ENCODE measurements at regions not wholly inside any gene's neighbourhood (a gene's known extent, or its start where the extent isn't known, plus 50 kb on each side); places are given as distances from the start of the nearest gene placed in this dataset.

GRCh38 chr2:234724850-234725249 lies 227.0 kb upstream of the SH3BP4 start:
- H3K9me2 ChIP-seq (replicated peaks; ENCODE audit: low read length), result no peaks in the 10 kb centered on the region
- no peak overlapping the region for H3K4me3 ChIP-seq (ENCODE audit: low read length)
- BruUV-seq (replicated peaks), result no TSS peak
- no peak for TF ChIP-seq EZH2 (IDR thresholded peaks at IDR 0.05; ENCODE audit: low read length, unreplicated experiment)
- no peak for TF ChIP-seq CTCF (conservative IDR thresholded peaks at IDR 0.05; ENCODE audit: low read depth, low read length)
- TF ChIP-seq EZH2phosphoT487 (IDR thresholded peaks at IDR 0.05; ENCODE audit: borderline replicate concordance, low read length), result no peak
- no peaks in the 10 kb centered on the region for H3F3A ChIP-seq (ENCODE audit: low read length, unreplicated experiment)
- H3K27me3 ChIP-seq (ENCODE audit: low read length), result no peaks in the 10 kb centered on the region
- DNase-seq (no peak), ATAC-seq (no peak)
- H3K27ac ChIP-seq (ENCODE audit: low read length), result no peak overlapping the region
- no peaks in the 10 kb centered on the region for H4K20me1 ChIP-seq (ENCODE audit: low read length)
- H3K36me3 ChIP-seq (ENCODE audit: low read depth, low read length), result no peaks in the 10 kb centered on the region
- H3K4me1 ChIP-seq (ENCODE audit: insufficient read depth, low read length), result peaks cover 11% of the 10 kb centered on the region; the same call in 1 of the 2 replicates
- intact Hi-C loops (cut with micrococcal nuclease), result no loop called here
- no peak overlapping the region for H2AFZ ChIP-seq (ENCODE audit: low read length)
- no peaks in the 10 kb centered on the region for H3K9me3 ChIP-seq (ENCODE audit: low read length)
- H3K4me2 ChIP-seq (ENCODE audit: low read length), result no peak overlapping the region
- no peaks in the 10 kb centered on the region for H3K79me2 ChIP-seq (ENCODE audit: low read length)
- POLR2A ChIA-PET (ENCODE audit: unreplicated experiment), result no interaction called here
- CTCF ChIA-PET, result no interaction called here
- H3K9ac ChIP-seq (ENCODE audit: low read length), result no peak overlapping the region

- no peaks in the 10 kb centered on the region for H4K20me1 ChIP-seq (ENCODE audit: low read length)
- H3K9me3 ChIP-seq (ENCODE audit: low read length), result no peaks in the 10 kb centered on the region
- no peaks in the 10 kb centered on the region for H3K79me2 ChIP-seq (ENCODE audit: low read length)
- H3K9ac ChIP-seq (ENCODE audit: low read length), result no peak overlapping the region
- ChIA-PET CTCF (no interaction called here), POLR2A (ENCODE audit: unreplicated experiment) (no interaction called here)
- no TSS peak for BruUV-seq (replicated peaks)
- no peaks in the 10 kb centered on the region for H3F3A ChIP-seq (ENCODE audit: low read length, unreplicated experiment)
- ATAC-seq (no peak), DNase-seq (no peak)
- no peak overlapping the region for H3K4me2 ChIP-seq (ENCODE audit: low read length)
- H3K9me2 ChIP-seq (replicated peaks; ENCODE audit: low read length), result no peaks in the 10 kb centered on the region
- no peak overlapping the region for H2AFZ ChIP-seq (ENCODE audit: low read length)
- no peaks in the 10 kb centered on the region for H3K27me3 ChIP-seq (ENCODE audit: low read length)
- H3K4me1 ChIP-seq (ENCODE audit: insufficient read depth, low read length), result peaks cover 11% of the 10 kb centered on the region; the same call in 1 of the 2 replicates
- H3K4me3 ChIP-seq (ENCODE audit: low read length), result no peak overlapping the region
- no peak for TF ChIP-seq CTCF (conservative IDR thresholded peaks at IDR 0.05; ENCODE audit: low read depth, low read length)
- no peak for TF ChIP-seq EZH2phosphoT487 (IDR thresholded peaks at IDR 0.05; ENCODE audit: borderline replicate concordance, low read length)
- TF ChIP-seq EZH2 (IDR thresholded peaks at IDR 0.05; ENCODE audit: low read length, unreplicated experiment), result no peak
- intact Hi-C loops (cut with micrococcal nuclease), result no loop called here
- no peak overlapping the region for H3K27ac ChIP-seq (ENCODE audit: low read length)
- no peaks in the 10 kb centered on the region for H3K36me3 ChIP-seq (ENCODE audit: low read depth, low read length)
These were observed 226.5 kb upstream of the ARL4C start for GRCh38 chr2:234723400-234723799.

GRCh38 chr2:234722176-234722575 lies 225.3 kb upstream of the ARL4C start:
- no peak for DNase-seq

More at GRCh38 chr2:234722176-234722575, 225.3 kb upstream of the ARL4C start:
- no peak for ATAC-seq
- no peaks in the 10 kb centered on the region for H3K9me2 ChIP-seq (replicated peaks; ENCODE audit: low read length)
- no peak overlapping the region for H3K4me3 ChIP-seq (ENCODE audit: low read length)
- TF ChIP-seq EZH2 (IDR thresholded peaks at IDR 0.05; ENCODE audit: low read length, unreplicated experiment), result no peak
- TF ChIP-seq EZH2phosphoT487 (IDR thresholded peaks at IDR 0.05; ENCODE audit: borderline replicate concordance, low read length), result no peak
- TF ChIP-seq CTCF (conservative IDR thresholded peaks at IDR 0.05; ENCODE audit: low read depth, low read length), result no peak
- no peaks in the 10 kb centered on the region for H3K79me2 ChIP-seq (ENCODE audit: low read length)
- no peaks in the 10 kb centered on the region for H3F3A ChIP-seq (ENCODE audit: low read length, unreplicated experiment)
- H2AFZ ChIP-seq (ENCODE audit: low read length), result no peak overlapping the region
- H3K27me3 ChIP-seq (ENCODE audit: low read length), result no peaks in the 10 kb centered on the region
- no peak overlapping the region for H3K4me2 ChIP-seq (ENCODE audit: low read length)
- ChIA-PET CTCF (no interaction called here), POLR2A (ENCODE audit: unreplicated experiment) (no interaction called here)
- H3K9me3 ChIP-seq (ENCODE audit: low read length), result no peaks in the 10 kb centered on the region
- intact Hi-C loops (cut with micrococcal nuclease), result no loop called here
- no peak overlapping the region for H3K27ac ChIP-seq (ENCODE audit: low read length)
- H3K9ac ChIP-seq (ENCODE audit: low read length), result no peak overlapping the region
- peaks cover 11% of the 10 kb centered on the region; the same call in 1 of the 2 replicates for H3K4me1 ChIP-seq (ENCODE audit: insufficient read depth, low read length)
- H4K20me1 ChIP-seq (ENCODE audit: low read length), result no peaks in the 10 kb centered on the region
- no peaks in the 10 kb centered on the region for H3K36me3 ChIP-seq (ENCODE audit: low read depth, low read length)
- no TSS peak for BruUV-seq (replicated peaks)
